K562 (cell line): ENCODE measurements at regions not wholly inside any gene's neighbourhood (a gene's known extent, or its start where the extent isn't known, plus 50 kb on each side); places are given as distances from the start of the nearest gene placed in this dataset.

ENCODE experiments used
- ARID1B ChIP-seq: fragments of 450-650 bp; IDR thresholded peaks from 2 replicates; pipeline ENCODE4 v1.6.1; 2016; ENCODE audit warnings: antibody characterized with exemption, mild to moderate bottlenecking, inconsistent platforms
- ASH1L ChIP-seq: fragments of 450-650 bp; IDR thresholded peaks from 2 replicates; pipeline ENCODE4 v1.6.1; 2018; ENCODE audit warnings: borderline replicate concordance, mild to moderate bottlenecking, low read depth; ENCODE audit not compliant: partially characterized antibody
- ELF4 ChIP-seq: fragments of 450-650 bp; formaldehyde crosslinking; IDR thresholded peaks from 2 replicates; pipeline ENCODE4 v1.4.0; 2022; ENCODE audit warnings: missing genetic modification characterization
- GTF2A2 ChIP-seq: IDR thresholded peaks from 2 replicates; pipeline ENCODE4 v1.6.1; 2016; ENCODE audit warnings: mild to moderate bottlenecking, missing genetic modification characterization, missing compliant biosample characterization
- HLTF ChIP-seq: fragments of 450-650 bp; IDR thresholded peaks from 2 replicates; pipeline ENCODE4 v1.6.1; 2016
- MAZ ChIP-seq, 2 experiments: fragments of 450-650 bp in 1 of 2; sonication (generic) in 1 of 2; formaldehyde crosslinking; IDR thresholded peaks in 1 of 2; conservative IDR thresholded peaks in 1 of 2; 2 replicates each; pipeline versions ENCODE4 v1.4.0 to v1.5.0; 2020; ENCODE audit warnings: mild to moderate bottlenecking in 1 of 2, missing genetic modification reagents in 1 of 2
- NCOA2 ChIP-seq, 2 experiments: fragments of 450-650 bp; IDR thresholded peaks; 2 replicates each; pipeline ENCODE4 v1.6.1; 2018; ENCODE audit warnings: mild to moderate bottlenecking in 2 of 2, moderate library complexity in 1 of 2; ENCODE audit not compliant: partially characterized antibody in 2 of 2
- NR4A1 ChIP-seq, 2 experiments: fragments of 250-450 bp in 1 of 2; fragments of 450-650 bp in 1 of 2; sonication (Bioruptor Pico) in 1 of 2; IDR thresholded peaks; 2 replicates each; pipeline versions ENCODE4 v1.4.0 to v1.6.1; 2016 to 2020; ENCODE audit warnings: mild to moderate bottlenecking in 2 of 2, missing compliant biosample characterization in 1 of 2, missing genetic modification characterization in 1 of 2, moderate library complexity in 1 of 2
- SRF ChIP-seq, 2 experiments: fragments of 250-450, 450-650 bp in 1 of 2; sonication (Bioruptor Pico) in 1 of 2; sonication (generic) in 1 of 2; formaldehyde crosslinking; IDR thresholded peaks; 2 replicates each; pipeline versions ENCODE4 v1.5.0 to v1.5.1; 2020 to 2022; ENCODE audit warnings: mild to moderate bottlenecking in 1 of 2, missing genetic modification reagents in 1 of 2
- TCF15 ChIP-seq: fragments of 250-450 bp; sonication (Bioruptor Pico); IDR thresholded peaks from 2 replicates; pipeline ENCODE4 v1.8.0; 2022; ENCODE audit warnings: moderate library complexity, mild to moderate bottlenecking, inconsistent platforms
- ZNF395 ChIP-seq: fragments of 200-800 bp; sonication (Bioruptor generic); IDR thresholded peaks from 2 replicates; pipeline ENCODE4 v1.6.1; 2017; ENCODE audit warnings: missing genetic modification characterization, missing compliant biosample characterization

- TF ChIP-seq MAZ (CRISPR knock-in tag; conservative IDR thresholded peaks at IDR 0.05 in 1 of 2, IDR thresholded peaks at IDR 0.05 in 1 of 2) (peak in 1 of 2 experiments; percentile 38; a peak in 1 of 4 replicates), ZNF395 (CRISPR knock-in tag) (0 out of 2 replicates have a peak, but pooled peaks have one; percentile 14), ARID1B (0 out of 2 replicates have a peak, but pooled peaks have one; percentile 16), SRF (CRISPR knock-in tag; IDR thresholded peaks at IDR 0.05) (0 out of 4 replicates have a peak, but pooled peaks of 1 of the 2 experiments have one; percentile 21), HLTF (0 out of 2 replicates have a peak, but pooled peaks have one; percentile 80), ASH1L (no peak), TCF15 (peak; percentile 19; the same call in 1 of the 2 replicates), NCOA2 (IDR thresholded peaks at IDR 0.05; ENCODE audit: partially characterized antibody in 2 of 2) (no peak), ELF4 (CRISPR knock-in tag) (0 out of 2 replicates have a peak, but pooled peaks have one; percentile 7), NR4A1 (CRISPR knock-in tag; IDR thresholded peaks at IDR 0.05) (no peak), NR4A1 (tag; IDR thresholded peaks at IDR 0.05) (0 out of 2 replicates have a peak, but pooled peaks have one; percentile 4), GTF2A2 (0 out of 2 replicates have a peak, but pooled peaks have one; percentile 12)
Measured at GRCh38 chr1:244301595-244302130, 150.0 kb downstream of the ADSS2 start (continued).
